HG03139 (cell line): ENCODE measurements at regions not wholly inside any gene's neighbourhood (a gene's known extent, or its start where the extent isn't known, plus 50 kb on each side); places are given as distances from the start of the nearest gene placed in this dataset.

Experiments
- ATAC-seq: cut with Tn5 transposase; IDR thresholded peaks from one replicate; pipeline ENCODE4 v1.9.1; 2021; ENCODE audit not compliant: unreplicated experiment

GRCh38 chr6:25061289-25061936, 125.7 kb upstream of the RIPOR2 start:
- no peak for ATAC-seq

GRCh38 chr6:25062070-25062811, 126.5 kb upstream of the RIPOR2 start:
- ATAC-seq, result no peak

- ATAC-seq, result no peak
These were observed 128.2 kb upstream of the RIPOR2 start for GRCh38 chr6:25064006-25064405.

DNA sequence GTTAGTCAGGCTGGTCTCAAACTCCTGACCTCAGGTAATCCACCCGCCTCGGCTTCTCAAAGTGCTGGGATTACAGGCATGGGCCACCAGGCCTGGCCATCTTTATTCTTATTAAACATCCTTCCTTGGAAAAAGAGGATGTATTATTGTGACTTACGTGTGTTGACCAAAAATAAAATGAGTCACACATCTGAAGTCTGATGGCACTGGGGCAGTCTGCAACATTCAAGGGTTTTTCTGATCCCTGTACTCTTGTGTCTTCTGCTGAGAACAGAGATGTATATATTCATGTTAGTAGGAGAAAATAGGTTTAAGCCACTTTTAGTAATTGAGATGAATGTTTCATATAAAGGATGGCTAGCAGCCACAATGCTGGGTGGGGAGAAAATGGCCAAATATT, 129.9 kb upstream of the RIPOR2 start:
- no peak for ATAC-seq

- no peak for ATAC-seq
These were observed 130.8 kb upstream of the RIPOR2 start for GRCh38 chr6:25066593-25066992.

- ATAC-seq, result no peak
These were observed 133.1 kb upstream of the RIPOR2 start for GRCh38 chr6:25068866-25069265.

- ATAC-seq, result peak; percentile 70
These were observed 135.0 kb upstream of the RIPOR2 start for GRCh38 chr6:25070547-25071366.

- ATAC-seq, result no peak
These were observed 142.4 kb upstream of the RIPOR2 start for GRCh38 chr6:25078141-25078540.

GRCh38 chr6:25083784-25084507, 148.2 kb upstream of the RIPOR2 start:
- no peak for ATAC-seq

DNA sequence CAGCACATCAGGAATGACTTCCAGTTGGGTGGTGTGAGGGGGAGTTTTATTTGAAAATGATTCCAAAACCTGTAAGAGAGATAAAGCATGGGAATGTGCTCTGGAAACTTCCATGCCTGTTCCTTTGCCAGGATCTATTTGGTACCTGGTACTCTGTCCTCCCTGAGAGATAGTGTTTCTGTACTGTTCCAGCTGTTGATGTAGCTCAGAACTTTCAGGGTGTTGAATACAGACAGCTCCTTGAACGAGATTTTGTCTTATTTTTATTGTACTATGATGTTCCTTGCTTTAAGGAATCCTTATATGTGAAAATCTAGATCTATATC, 148.7 kb upstream of the RIPOR2 start:
- ATAC-seq, result no peak

DNA sequence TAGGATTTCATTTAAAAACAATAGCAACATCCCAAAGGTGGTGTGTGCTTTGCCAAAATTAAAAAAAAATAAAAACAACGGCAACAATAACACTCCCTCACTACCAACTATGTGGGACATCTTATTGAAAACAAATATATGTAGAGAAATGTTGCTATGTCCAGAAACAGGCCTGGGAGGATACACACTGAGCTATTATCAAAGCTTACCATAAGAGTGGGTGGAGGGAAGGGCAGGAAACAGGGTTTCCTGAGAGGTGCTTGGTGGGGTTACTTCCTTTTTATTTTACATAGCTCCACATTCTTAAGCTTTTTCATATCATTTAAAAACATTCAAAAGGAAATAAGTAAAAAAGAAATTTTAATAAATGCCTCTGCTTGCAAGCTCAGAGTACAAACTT, 150.0 kb upstream of the RIPOR2 start:
- ATAC-seq, result no peak

GRCh38 chr6:25086500-25087091, 150.8 kb upstream of the RIPOR2 start:
- no peak for ATAC-seq

GRCh38 chr6:25088513-25088912, 152.8 kb upstream of the RIPOR2 start:
- no peak for ATAC-seq

DNA sequence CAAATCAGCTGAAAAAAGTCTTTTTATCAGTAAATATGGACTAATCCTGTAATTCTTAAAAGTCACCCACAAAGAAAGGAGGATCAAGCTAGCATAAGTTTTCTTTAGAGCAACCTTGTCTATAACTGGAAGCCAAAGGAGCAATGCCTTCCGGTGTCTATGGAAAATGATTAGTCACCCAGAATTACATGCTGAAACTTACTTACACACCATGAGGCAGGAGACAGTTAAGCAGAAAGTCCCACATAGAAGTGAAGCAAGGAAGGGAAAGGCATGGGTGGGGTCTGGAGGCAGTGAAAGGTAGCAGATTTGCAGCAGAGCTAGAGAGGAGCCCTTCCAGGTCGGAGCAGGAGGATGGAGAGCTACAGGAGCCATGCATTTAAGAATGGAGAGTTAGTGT, 153.7 kb upstream of the RIPOR2 start:
- ATAC-seq, result no peak

DNA sequence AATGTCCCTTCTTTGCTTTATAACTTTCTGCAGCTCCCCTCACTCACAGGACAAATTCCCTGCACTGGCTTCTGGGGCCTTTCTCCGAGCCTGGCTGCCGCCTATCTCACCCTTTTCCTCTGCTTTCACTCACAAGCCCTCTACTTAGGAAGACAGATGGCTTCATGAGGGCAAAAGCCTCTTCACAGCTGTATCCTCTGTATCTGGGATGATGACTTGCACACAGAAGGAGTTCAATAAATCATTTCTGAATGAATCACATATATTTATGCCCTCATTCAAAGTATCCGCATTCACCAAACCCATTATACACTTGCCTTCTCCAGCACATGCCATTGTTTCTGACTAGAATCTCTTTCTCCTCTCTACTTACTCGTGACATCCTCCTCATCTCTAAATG, 159.0 kb upstream of the RIPOR2 start:
- no peak for ATAC-seq

- ATAC-seq, result no peak
These were observed 164.5 kb upstream of the RIPOR2 start for GRCh38 chr6:25100288-25100687.

GRCh38 chr6:25103603-25104002, 167.8 kb upstream of the RIPOR2 start:
- ATAC-seq, result peak; percentile 73

GRCh38 chr6:25105070-25105925, 169.5 kb upstream of the RIPOR2 start:
- ATAC-seq, result no peak

GRCh38 chr6:25107218-25107617, 171.5 kb upstream of the RIPOR2 start:
- ATAC-seq, result peak; percentile 53

- no peak for ATAC-seq
These were observed 167.4 kb upstream of the CARMIL1 start for GRCh38 chr6:25111782-25112181.
